ENCODE measurements at regions not wholly inside any gene's neighbourhood (a gene's known extent, or its start where the extent isn't known, plus 50 kb on each side); places are given as distances from the start of the nearest gene placed in this dataset.

DNA sequence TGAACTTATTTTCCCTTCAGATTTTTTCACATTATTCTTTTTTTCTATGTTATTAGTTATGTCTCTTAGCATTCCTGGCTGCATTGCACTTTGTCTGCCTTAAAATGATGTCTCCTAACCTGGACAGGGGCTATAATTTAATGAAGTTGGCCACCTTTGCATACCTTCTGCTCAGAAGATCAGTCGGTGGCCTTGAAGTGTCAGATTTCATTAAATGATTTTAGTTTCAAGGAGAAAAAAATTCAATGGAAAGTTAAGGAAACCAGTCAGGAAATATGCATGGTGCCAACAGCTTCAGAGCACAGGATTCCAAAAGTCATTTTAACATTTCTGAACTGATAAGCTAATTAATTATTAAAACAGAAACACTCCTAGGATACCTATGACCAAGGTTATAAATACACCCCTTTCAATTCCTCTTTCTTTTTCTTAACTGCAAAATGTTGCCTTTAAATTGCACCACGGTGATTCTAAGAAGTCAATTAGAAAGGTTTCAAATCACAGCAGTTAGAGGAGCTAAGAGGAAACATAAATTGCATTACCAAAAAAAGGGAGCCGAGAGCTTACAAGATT lies 533.4 kb downstream of the KCNJ2 start:
- Histone ChIP-seq H3K4me3 (no peak overlapping the region), H3K4me1 (no peaks in the 10 kb centered on the region), H3K36me3 (no peaks in the 10 kb centered on the region), H3K27me3 (no peaks in the 10 kb centered on the region), H3K9me3 (no peaks in the 10 kb centered on the region), H3K27ac (no peak overlapping the region)
- WGBS, 5 donors, result 43 to 51% (median 47%) methylated on average over 3 of the region's 3 CpGs
- intact Hi-C loops (cut with DNase I; ENCODE audit: low total_unique reads), result no loop called here
- TF ChIP-seq, protein P1, sequence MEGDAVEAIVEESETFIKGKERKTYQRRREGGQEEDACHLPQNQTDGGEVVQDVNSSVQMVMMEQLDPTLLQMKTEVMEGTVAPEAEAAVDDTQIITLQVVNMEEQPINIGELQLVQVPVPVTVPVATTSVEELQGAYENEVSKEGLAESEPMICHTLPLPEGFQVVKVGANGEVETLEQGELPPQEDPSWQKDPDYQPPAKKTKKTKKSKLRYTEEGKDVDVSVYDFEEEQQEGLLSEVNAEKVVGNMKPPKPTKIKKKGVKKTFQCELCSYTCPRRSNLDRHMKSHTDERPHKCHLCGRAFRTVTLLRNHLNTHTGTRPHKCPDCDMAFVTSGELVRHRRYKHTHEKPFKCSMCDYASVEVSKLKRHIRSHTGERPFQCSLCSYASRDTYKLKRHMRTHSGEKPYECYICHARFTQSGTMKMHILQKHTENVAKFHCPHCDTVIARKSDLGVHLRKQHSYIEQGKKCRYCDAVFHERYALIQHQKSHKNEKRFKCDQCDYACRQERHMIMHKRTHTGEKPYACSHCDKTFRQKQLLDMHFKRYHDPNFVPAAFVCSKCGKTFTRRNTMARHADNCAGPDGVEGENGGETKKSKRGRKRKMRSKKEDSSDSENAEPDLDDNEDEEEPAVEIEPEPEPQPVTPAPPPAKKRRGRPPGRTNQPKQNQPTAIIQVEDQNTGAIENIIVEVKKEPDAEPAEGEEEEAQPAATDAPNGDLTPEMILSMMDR (IDR thresholded peaks at IDR 0.05), result no peak
- TF ChIP-seq POLR2A (IDR thresholded peaks at IDR 0.05), result no peak
- no peak for TF ChIP-seq EP300 (IDR thresholded peaks at IDR 0.05)
- TF ChIP-seq POLR2AphosphoS5 (IDR thresholded peaks at IDR 0.05), result no peak
- DNase-seq, result no peak

- Histone ChIP-seq H3K4me3 (no peak overlapping the region), H3K9me3 (no peaks in the 10 kb centered on the region), H3K27me3 (no peaks in the 10 kb centered on the region), H3K27ac (no peak overlapping the region), H3K36me3 (no peaks in the 10 kb centered on the region), H3K4me1 (peaks cover 0 to 6% (median 0%) of the 10 kb centered on the region in 4 donors)
- intact Hi-C loops (cut with DNase I; ENCODE audit: low total_unique reads), result no loop called here
- WGBS, 5 donors, result 46 to 61% (median 56%) methylated on average over 7 of the region's 7 CpGs
- DNase-seq, result no peak
- TF ChIP-seq POLR2A (IDR thresholded peaks at IDR 0.05) (no peak), EP300 (IDR thresholded peaks at IDR 0.05) (no peak), POLR2AphosphoS5 (IDR thresholded peaks at IDR 0.05) (no peak)
- TF ChIP-seq, protein P1 (IDR thresholded peaks at IDR 0.05), result no peak
These were observed 540.3 kb downstream of the KCNJ2 start for GRCh38 chr17:70709596-70709995.

- Histone ChIP-seq H3K36me3 (no peaks in the 10 kb centered on the region), H3K4me1 (peaks cover 0 to 6% (median 0%) of the 10 kb centered on the region in 4 donors), H3K27me3 (no peaks in the 10 kb centered on the region), H3K4me3 (no peak overlapping the region), H3K9me3 (no peaks in the 10 kb centered on the region), H3K27ac (no peak overlapping the region)
- TF ChIP-seq, protein P1 (IDR thresholded peaks at IDR 0.05), result no peak
- TF ChIP-seq POLR2A (IDR thresholded peaks at IDR 0.05) (no peak), POLR2AphosphoS5 (IDR thresholded peaks at IDR 0.05) (no peak), EP300 (IDR thresholded peaks at IDR 0.05) (no peak)
- DNase-seq, result no peak
- intact Hi-C loops (cut with DNase I; ENCODE audit: low total_unique reads), result no loop called here
These were observed 544.4 kb downstream of the KCNJ2 start for GRCh38 chr17:70713694-70714093.

DNA sequence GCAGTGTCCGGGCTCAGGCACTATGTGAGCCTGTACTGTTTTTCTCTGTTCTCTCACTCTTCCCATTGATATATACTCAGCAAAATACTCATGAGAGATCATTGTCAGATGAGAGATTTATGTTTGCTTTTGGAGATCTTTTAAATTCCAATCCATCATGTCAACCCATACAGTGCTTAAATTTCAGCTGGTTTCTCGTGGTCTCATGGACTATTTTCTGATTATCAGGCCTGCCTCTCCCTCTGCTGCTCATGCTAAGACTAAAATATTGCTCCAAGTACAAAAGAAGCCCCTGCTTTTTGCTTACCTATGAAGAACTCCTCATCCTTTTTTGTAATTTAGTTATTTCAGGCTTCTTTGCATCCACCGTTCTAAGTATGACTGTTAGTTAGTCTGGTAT lies 547.2 kb downstream of the KCNJ2 start:
- DNase-seq, result no peak
- WGBS, 5 donors, result 80 to 87% (median 82%) methylated on average over 3 of the region's 3 CpGs
- intact Hi-C loops (cut with DNase I; ENCODE audit: low total_unique reads), result no loop called here

More for the DNA sequence above, 547.2 kb downstream of the KCNJ2 start:
- Histone ChIP-seq H3K36me3 (no peaks in the 10 kb centered on the region), H3K27me3 (no peaks in the 10 kb centered on the region), H3K27ac (no peak overlapping the region), H3K9me3 (no peaks in the 10 kb centered on the region), H3K4me1 (no peaks in the 10 kb centered on the region), H3K4me3 (no peak overlapping the region)
- TF ChIP-seq, protein P1 (IDR thresholded peaks at IDR 0.05), result no peak
- no peak for TF ChIP-seq POLR2A (IDR thresholded peaks at IDR 0.05)
- no peak for TF ChIP-seq POLR2AphosphoS5 (IDR thresholded peaks at IDR 0.05)
- no peak for TF ChIP-seq EP300 (IDR thresholded peaks at IDR 0.05)

Measured in stomach (tissue), 8 donors.